ENCODE measurements at regions not wholly inside any gene's neighbourhood (a gene's known extent, or its start where the extent isn't known, plus 50 kb on each side); places are given as distances from the start of the nearest gene placed in this dataset.

DNA sequence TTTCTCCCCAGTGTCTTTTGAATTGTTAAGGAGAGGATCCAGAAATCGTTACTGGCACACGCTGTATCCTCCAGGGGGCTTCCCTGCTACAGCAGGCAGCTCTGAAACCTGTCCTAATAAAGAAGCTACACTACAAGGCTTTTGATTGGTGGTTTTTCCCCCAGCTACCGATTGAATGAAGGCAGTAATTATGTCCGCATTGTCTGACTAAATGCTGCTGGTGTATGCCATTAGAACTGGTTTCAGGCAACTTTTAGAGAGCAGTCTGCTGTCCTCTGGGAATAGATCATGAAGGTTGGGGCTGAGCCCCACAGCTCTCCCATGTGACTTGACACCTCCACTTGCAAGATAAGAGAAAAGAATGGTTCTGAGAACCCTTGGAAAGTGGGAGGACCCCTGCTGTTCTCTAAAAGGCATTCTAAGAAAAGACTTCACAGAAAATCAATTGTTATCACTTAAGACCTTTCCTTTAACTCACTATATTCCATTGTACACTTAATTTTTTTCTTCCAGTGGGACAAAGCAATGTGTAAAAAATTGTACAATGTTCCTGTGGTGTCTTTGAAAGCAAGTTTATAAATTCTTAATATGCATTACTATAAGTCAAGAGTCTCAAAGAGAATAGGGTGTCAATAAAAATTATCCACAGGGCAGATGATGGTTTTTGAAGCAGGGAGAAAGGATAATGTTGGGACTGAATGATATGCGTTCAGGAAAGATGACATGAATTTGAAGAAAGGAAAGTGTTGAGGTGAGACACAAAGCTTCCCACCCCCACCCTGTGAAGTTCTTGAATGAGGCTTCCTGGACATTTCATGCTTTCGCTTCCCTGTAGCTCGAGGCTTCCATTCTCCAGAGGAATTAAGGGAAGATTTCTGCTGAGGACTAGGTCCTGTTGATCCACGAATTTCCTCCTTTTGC lies 53.0 kb upstream of the DAZL start:
- DNase-seq (ENCODE audit: low spot score), result peak; percentile 50

DNA sequence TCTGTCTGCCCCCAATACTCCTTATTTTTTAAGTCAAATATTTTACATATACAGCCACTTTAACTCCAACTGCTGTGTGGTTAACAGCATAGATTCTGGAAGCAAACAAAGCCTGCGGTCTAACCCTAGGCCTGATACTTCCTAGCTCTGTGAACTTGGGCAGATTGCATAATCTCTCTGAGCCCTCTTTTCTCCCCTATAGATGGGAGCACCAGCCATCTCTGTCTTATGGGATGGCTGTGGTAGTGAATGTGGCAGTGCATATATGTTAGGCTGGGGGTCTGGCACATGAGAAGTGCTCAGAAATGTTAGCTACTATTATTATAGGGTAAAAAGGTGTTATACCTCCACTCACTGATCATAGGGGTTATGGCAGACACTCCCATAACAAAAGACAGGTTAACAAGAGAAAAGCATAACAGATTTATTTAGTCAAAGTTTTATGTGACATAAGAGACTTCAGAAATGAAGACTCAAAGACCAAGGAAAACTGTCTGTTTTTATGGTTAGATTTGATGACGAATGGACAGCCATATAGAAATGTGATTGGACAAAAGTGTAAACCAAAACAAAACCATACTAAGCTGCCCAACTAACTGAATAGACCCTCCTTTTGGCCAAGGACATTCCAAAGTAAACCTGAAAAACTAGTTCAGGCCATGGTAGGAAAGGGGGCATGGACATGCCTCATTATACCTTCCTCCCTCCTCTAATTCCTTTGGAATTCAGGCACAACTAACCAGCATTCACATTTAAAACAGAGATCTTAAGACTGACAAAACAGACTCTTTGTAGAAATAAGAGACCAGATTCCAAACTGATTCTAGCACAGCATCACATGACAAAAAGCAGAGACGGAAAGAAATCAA lies 53.9 kb upstream of the DAZL start:
- no peak for DNase-seq (ENCODE audit: low spot score)

DNA sequence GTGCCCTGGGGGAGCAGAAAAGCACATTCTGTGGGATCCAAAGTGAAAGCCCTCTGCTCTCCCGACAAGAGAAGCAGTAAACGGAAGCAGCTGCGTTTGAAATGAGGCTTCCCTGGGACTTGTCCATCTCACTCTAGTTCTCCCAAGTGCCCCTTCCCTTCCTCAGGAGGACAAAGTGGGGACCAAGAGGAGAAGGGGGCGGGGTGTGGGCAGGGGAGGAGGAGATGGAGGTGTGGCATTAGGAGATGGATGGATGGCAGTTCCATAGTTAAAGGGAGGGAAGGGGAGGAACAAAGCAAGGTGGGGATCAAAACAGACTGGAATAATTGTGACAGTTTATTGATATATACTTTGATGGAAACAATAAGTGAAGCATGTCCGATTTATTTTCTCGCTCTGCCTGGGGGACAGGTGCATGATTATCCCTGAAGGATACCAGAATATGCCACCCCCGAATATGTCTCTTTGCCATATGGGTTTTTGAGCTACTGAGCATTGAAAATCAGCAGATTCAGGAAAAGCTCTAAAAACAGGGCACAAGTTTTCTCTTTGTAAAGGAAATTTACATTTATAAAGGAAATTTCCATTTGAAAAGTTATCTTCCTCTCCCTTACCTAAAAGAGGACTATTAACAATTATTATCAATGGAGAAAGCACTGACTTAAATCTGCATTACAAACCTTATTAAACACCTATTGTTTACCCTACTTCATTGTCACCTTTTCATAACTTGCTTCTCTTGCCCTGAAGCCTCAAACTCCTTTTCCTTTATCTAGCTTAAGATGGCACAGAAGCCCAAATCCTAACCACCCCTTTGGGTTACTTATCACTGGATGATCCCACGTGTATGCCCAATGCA lies 58.9 kb upstream of the DAZL start:
- no peak for DNase-seq (ENCODE audit: low spot score)

DNA sequence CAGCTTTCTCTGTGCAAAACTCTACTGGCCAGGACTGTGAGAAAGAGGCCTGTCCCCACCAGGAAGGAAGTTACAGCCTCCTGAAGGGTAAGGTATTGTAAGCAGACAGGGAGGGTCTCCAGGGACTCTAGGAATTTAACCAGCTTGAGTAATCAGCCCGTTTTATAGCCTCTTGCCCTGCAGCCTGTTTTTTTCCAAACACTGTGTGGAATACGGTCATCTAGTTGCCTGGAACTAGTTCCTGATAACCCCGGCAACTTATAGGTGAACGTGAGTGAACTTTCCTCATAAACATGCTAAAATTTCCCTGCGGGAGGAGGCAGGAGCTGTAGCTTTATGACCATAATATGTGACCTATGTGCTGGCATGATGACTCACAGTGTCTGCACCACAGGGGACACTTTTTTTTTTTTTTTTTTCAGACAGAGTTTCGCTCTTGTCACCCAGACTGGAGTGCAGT lies 60.1 kb upstream of the DAZL start:
- no peak for DNase-seq (ENCODE audit: low spot score)

DNA sequence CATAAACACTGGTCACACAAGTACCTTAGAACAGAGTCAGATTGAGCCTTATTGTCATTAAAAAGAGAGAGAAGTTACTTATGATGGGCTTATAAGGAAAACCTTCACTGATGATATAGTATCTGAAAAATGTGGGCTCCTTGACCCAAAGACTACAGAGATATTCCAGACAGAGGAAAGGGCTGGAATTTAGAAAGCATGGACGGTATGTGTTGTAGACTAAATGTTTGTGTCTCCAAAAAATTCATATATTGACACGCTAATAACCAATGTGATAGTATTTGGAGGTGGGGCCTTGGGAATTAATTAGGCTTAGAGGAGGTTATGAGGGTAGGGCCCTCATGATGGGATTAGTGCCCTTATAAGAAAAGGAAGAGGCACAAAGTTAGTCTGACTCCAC lies 61.0 kb upstream of the DAZL start:
- no peak for DNase-seq (ENCODE audit: low spot score)

DNA sequence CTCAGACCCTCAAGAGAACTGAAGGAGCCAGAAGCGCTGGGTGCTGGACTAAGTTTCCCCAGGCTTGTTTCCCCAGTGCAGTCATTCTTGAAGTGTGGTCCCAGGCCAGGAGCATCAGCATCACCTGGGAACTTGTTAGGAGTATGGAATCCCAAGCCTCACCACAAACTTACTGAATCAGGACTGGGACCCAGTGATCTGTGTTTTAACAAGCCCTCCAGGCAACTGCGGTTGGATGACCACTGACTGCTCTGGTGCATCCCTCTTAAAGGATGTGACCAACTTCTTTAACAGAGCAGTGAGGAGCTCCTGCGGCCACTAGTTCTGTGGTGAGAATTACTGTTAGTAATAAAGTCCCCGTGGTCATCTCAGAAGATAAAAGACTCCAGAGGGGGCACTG lies 62.4 kb upstream of the DAZL start:
- DNase-seq (ENCODE audit: low spot score), result no peak

DNA sequence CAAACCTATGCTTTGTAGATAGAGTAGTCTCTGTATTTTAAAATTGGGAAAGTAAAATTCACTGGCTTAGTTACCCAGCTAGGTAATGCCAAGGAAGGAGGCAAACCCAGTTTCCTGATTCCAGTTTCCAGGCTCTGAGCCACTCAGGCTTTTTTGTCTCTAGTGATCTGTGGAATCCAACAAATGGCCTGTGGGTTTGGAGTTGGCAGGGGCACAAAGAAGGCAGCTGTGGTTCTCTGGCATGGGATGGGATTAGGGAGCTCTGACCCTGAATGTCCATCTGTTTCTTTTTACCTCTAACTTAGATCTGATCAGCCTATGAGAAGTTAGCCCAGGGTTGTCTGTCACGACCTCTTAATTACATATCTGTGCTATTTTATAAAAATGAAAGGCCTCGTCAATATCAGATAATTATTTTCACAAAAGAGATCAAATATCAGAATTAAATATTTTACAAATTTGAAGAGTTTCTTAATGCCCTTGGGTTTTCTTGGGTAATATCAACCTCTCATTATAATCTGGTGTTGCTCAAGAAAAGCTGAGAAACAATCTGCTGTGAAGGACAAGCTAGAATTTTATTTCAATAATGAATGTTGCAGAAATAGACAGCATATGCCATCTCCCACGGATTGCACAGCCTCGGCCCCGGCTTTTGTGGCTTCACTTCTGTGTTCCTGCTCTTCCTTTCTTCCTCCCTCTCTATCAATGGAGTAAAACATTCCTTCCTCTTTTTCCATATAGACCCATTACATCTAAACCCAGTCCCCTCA lies 63.7 kb upstream of the DAZL start:
- no peak for DNase-seq (ENCODE audit: low spot score)

DNA sequence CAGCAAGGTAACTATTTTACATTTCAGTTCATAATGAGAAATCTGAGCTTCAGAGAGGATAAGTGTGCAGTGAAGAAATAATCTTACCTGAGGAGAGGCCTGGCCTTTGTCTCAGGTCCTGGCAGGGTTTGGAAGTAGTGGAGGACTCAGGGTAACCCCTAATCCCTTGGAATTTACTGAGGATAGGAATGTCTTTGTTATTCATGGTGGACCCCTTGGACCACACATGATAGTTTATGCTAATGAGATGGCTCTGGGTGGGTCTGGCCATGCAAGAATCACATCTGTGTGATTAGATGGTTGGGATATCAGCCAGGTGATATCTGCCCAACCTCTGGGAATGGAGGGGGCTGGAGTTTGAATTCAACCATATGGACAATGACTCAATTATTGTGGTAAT lies 65.0 kb upstream of the DAZL start:
- DNase-seq (ENCODE audit: low spot score), result no peak

DNA sequence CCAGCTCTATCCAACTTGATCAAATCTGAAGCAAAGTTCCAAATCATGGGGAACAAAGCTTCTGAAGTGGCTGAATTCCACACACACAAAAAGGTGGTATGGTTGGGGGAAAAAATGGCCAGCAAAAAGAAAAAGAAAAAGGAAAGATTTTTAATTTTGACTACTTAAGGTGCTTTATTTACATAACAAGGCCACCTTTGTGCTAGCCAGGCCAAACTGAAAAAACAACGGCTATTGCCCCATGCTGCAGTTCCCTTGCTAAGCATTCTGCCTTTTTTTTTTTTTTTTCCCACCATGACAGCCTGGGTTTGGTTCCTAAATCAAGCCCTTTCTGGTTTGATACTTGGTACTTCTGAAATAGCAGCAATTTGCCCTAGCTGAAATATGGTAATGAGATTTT lies 66.5 kb upstream of the DAZL start:
- DNase-seq (ENCODE audit: low spot score), result no peak

DNA sequence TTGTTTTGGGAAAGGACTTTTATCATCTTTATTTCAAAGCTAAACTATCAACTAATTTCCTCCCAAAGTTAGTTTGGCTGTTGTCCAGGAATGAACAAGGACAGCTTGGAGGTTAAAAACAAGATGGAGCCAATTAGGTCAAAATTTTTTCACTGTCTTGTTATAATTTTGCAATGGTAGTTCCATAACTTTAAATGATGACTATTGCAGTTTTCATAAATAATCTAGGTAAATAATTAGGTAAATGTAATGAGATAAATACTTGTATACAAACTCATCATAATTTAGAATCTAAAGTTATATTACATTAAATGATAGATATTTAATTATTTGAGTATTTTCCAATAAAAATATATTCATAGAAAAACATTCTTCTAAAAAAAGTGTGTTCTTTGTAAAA lies 68.3 kb upstream of the DAZL start:
- no peak for DNase-seq (ENCODE audit: low spot score)

DNA sequence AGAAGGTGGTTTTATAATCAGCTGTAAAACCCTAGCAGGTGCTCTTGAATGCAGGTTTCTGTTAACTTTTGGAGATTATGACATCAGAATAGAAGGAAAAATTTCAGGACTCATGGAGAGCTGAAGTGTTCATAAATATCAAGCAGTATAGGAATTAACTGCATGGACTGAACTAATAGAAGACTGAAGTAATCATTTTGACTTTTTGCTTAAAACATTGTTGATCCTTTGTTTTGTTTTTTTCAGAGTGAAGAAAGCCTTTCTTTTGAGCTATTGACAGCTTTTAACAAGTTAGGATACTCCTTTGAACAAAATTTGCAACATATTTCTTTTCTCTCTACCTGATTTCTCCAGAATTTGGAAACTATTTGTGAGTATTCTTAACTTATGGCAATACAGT lies 70.6 kb upstream of the DAZL start:
- DNase-seq (ENCODE audit: low spot score), result no peak

DNA sequence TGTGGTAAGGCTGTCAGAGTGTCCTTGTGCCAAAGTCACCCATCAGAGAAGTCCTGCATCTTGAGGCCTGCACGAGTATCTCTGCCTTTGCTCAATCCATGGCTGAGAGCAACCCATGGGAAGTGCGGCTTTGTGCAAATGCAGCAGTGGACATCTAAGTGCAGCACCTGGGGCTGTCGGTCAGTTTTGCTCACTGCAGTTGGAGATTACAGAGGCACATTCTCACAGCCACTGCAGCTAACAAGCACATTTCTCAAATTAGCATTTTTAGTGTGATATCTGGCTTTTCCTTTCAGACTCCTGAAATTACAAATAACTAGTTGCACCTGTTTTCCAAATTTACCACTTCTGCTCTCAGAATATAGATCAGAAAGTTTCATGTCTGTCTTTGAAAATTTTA lies 81.5 kb upstream of the DAZL start:
- DNase-seq (ENCODE audit: low spot score), result no peak

DNA sequence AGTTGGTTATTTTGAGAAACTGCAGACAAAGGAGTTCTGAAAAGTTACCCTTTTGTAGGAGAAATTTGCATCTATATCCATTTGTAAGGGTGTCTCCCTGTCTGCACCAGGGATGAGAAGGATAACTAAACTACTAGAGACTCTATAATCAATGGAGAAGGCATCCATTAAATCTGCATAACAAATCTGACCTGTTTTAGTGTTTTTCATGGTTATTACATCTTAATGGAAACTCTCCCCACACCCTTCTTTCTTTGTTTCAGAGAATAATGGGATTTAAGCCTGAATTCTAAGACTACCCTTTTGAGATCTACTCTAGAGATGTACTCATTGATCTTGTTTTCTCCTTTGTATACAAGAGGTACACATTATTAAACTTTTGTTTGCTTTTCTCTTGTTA lies 82.0 kb upstream of the DAZL start:
- DNase-seq (ENCODE audit: low spot score), result no peak

DNA sequence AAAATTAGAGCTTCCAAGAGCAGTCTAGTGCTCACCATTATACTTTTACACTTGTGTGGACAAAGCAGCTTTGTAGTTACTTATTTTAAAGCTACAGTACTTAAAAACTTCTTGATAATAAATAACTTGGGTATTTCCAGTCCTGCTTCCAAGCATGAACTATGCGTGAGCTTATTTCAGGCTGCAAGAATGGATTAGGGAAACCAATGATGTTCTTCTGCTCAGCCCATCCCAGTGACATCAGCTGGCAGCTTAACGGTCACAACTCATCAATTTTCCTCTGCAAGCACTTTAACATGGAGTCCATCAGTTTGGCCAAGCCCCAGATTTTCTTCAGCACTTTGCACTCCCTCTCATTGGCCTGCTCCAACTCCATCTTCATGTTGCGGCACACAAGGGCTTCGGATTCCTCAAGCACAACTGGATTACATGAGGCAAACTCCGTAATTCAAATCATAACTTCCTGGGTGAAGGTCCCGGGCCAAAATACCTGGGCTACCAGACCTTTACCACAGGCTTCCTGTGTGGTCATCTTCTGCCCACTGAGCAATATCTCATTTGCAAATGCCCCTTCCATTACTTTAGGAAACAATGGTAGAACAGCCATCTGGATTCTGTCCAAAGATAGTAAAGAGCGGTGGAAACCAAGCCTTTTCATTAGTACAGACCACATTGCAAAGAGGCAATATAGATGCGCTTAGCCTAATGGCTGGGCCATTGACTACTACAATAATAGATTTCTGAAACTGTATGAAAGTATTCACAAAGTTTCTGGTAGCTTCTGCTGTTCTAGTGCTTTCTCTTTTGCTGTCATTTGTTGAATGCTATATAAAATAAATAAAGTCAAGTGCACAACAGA lies 87.5 kb upstream of the DAZL start:
- DNase-seq (ENCODE audit: low spot score), result no peak

DNA sequence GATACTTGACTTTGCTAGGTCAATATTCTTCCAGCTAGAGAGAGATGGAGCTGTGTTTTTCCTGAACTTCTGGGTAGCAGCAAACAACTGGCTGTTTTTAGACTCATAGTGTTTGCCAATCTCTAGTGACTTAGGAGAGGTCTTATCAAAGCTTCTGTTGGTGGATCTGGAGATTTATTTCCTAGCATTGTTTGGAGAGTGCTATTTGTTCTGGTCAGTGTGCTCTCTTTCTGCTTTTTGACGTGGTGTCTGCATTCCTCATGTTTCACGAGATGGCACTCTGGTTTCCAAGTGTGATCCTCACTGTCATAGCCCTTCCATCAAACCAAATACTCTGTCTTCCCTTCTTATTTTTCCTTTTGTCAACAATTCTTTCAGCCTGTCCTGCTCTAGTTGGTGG lies 88.6 kb upstream of the DAZL start:
- no peak for DNase-seq (ENCODE audit: low spot score)

DNA sequence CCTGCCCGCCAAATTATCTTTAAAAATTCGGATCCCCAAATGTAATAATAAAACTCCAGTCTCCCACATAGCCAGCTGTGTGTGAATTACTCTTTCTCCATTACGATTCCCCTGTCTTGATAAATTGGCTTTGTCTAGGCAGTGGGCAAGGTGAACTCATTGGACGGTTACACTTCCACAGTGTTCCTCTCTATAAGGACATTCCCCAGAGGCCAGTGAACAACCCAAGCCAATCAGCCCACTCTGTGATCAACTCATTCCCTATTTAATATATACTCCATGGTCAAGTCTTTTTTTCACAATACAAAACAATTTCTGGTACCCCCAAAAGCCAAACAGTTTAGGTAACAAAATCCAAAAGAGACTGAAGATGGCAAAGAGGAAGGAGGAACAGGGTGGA lies 90.5 kb upstream of the DAZL start:
- DNase-seq (ENCODE audit: low spot score), result no peak

DNA sequence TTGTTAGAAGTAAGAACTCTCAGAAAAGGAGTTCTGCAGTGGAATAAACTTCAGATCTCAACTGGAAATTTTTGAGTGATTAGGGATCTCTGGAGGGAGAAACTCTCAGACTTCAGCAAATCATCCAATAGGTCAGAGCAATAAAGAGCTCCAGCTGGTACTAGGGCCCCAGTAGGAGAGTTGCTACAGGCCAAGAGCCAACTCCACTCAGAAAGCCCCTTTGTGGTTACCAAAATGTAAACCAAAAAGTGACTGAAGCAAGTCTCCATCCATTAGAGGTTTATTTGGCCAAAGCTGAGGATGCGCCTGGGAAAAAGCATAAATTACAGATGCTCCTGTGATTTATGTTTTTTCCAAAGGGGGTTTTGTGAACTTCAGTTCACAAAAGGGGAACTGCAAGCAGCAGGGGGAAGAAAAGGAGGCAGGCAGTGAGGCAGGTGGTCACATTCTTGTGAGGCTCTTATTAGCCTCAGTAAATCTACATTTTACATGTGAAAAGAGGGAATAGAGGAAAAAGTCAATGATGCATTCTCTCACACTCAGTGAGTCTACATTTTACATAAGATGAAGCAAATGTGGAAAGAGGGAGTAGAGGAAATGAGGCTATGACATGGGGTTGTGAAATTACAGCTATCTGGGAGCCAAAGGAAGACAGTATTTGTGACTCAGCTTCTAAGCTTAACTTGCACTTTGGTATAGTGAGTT lies 92.4 kb upstream of the DAZL start:
- DNase-seq (ENCODE audit: low spot score), result no peak

DNA sequence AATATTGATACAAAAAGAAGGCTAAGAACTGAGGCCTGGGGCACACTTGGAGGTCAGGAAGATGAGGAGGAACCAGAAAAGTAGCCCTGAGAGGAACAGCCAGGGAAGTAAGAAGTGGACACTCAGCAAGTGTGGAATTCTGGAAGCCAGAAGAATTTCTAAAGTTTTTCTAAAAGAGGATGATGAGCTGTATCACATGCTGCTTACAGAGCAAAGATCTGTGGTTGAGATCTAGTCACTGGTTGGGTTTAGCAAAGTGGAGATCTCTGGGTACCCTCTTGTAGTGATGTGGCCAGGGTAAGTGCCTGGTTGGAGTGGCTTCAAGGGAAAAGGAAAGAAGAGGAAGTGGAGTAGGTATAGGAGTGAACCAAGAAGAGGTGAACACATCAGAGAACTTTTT lies 95.4 kb upstream of the DAZL start:
- DNase-seq (ENCODE audit: low spot score), result no peak

DNA sequence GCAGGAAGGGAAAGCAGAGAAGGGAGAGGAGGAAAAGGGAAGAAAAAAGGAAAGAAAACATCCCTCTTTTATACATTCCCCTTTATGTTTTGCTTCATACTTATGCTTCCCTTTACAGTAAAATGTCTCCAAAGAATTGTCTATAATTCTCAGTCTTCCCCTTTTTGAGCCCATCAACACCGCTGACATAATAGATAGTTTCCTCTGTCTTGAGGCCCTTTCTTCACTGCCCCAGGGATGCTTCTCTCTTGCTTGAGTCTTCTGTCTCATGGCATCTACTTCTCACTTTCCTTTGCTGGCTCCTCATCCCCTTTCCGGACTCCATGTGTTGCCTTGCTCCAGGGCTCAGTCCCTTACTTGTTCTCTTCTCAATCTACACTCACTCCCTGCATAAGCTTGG lies 99.7 kb upstream of the DAZL start:
- DNase-seq (ENCODE audit: low spot score), result no peak

DNA sequence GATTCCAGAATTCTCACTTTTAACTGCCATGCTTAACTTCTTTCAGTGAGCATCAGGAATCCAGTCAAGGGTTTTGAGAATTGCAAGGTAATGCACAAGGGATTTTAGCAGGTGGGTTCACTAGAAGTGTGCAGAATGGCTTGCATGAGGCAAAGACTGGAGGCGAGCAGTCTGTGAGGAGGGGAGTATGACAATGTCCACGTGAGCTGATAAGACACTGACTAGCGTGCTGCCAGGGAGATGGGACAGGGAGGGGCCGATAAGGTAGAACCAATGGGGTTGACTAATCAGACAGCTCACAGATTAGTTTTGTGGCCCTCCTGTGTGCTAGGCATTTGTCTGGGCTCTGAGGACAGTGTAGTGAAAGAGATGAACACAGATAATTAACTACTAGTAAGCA lies 102.0 kb upstream of the DAZL start:
- DNase-seq (ENCODE audit: low spot score), result no peak

Data from ecto neural progenitor cell (in vitro differentiated cells).